ENCODE measurements at regions not wholly inside any gene's neighbourhood (a gene's known extent, or its start where the extent isn't known, plus 50 kb on each side); places are given as distances from the start of the nearest gene placed in this dataset.

- no peak for TF ChIP-seq POLR2A (IDR thresholded peaks at IDR 0.05; ENCODE audit: low read depth, low read length)
- no peak for TF ChIP-seq TAF1 (IDR thresholded peaks at IDR 0.05; ENCODE audit: borderline replicate concordance, low read depth, low read length)
These were observed 1590.7 kb downstream of the STIM2 start for GRCh38 chr4:28451346-28451745.
